ENCODE measurements at regions not wholly inside any gene's neighbourhood (a gene's known extent, or its start where the extent isn't known, plus 50 kb on each side); places are given as distances from the start of the nearest gene placed in this dataset.
A peak's percentile ranks its signal among the peaks of the same experiment; 100 is the strongest.
"Not testable (repeated sequence)": the region's sequence is repeated elsewhere in the genome, so short reads cannot be mapped to it uniquely, and the experiment has no call there.

- H3K36me3 Mint-ChIP-seq; DNase-seq (ENCODE audit: low spot score in 2 of 2); H3K9me3 Mint-ChIP-seq; ATAC-seq; H3K27ac Mint-ChIP-seq: not testable (repeated sequence)
Observed at GRCh38 chr2:88802026-88802425, 110.6 kb downstream of the RPIA start.

- DNase-seq (ENCODE audit: low spot score in 2 of 2) (no peak), ATAC-seq (no peak)
- Mint-ChIP-seq H3K36me3 (no peaks in the 10 kb centered on the region), H3K27ac (no peak overlapping the region), H3K9me3 (no peaks in the 10 kb centered on the region)
Observed at GRCh38 chr2:88807237-88807962, 115.9 kb downstream of the RPIA start.

- ATAC-seq, result no peak
Observed at GRCh38 chr2:88808083-88808482, 116.6 kb downstream of the RPIA start.

GRCh38 chr2:88808652-88809051 lies 117.2 kb downstream of the RPIA start:
- peaks cover 3 to 5% of the 10 kb centered on the region in 2 donors for H3K9me3 Mint-ChIP-seq
- H3K27ac Mint-ChIP-seq, result no peak overlapping the region
- ATAC-seq, result no peak
- no peak for DNase-seq (ENCODE audit: low spot score in 2 of 2)
- peaks cover 0 to 5% of the 10 kb centered on the region in 2 donors for H3K36me3 Mint-ChIP-seq

More at GRCh38 chr2:88808083-88808482, 116.6 kb downstream of the RPIA start:
- no peaks in the 10 kb centered on the region for H3K9me3 Mint-ChIP-seq
- DNase-seq (ENCODE audit: low spot score in 2 of 2), result no peak
- H3K36me3 Mint-ChIP-seq, result no peaks in the 10 kb centered on the region
- H3K27ac Mint-ChIP-seq, result peak overlapping the region in 1 of 2 donors; percentile 45

DNA sequence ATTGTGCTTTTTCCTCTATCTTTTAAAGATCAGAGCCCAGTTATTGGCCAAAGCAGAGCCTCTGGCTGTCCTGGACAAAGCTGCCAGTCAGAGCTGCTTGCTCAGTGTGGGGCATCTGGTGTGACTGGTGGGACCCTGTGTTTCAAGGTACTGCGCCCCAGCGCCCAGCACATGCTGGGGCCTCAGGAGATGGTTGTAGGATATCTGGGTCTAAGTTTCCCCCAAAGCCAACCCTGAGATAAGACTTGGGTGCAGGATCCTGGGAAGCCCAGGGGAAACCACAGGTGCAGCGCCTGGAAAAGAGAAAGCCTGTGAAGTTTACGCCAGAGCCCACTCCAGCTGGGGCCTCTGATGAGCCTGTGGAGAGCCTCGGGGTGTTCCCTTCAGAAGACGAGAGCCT lies 117.7 kb downstream of the RPIA start:
- ATAC-seq, result no peak
- Mint-ChIP-seq H3K9me3 (peaks cover 5 to 7% of the 10 kb centered on the region in 2 donors), H3K27ac (no peak overlapping the region), H3K36me3 (peaks cover 0 to 6% of the 10 kb centered on the region in 2 donors)
- DNase-seq (ENCODE audit: low spot score in 2 of 2), result no peak

DNA sequence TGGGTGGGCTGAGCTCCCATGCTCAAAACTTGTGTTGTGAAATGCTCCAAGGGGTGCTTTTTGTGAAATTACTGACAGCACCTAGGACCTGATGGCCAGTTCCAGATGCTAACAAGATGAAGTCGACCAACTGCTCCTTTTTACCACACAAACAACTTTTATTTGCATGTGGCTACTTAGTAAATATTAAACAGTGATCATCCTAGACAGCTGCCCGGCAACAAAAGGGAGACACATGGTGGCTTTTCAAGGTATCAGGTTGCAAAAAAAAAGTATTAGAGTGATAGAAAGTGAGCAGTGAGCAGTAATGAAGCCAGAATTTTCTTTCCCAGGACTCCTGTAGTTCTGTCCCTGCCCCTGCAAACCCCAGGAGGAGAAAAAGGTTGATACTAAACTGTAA lies 118.5 kb downstream of the RPIA start:
- H3K9me3 Mint-ChIP-seq, result peaks cover 11 to 13% of the 10 kb centered on the region in 2 donors
- no peak overlapping the region for H3K27ac Mint-ChIP-seq
- DNase-seq (ENCODE audit: low spot score in 2 of 2) (no peak), ATAC-seq (no peak)
- H3K36me3 Mint-ChIP-seq, result peaks cover 2 to 11% of the 10 kb centered on the region in 2 donors

DNA sequence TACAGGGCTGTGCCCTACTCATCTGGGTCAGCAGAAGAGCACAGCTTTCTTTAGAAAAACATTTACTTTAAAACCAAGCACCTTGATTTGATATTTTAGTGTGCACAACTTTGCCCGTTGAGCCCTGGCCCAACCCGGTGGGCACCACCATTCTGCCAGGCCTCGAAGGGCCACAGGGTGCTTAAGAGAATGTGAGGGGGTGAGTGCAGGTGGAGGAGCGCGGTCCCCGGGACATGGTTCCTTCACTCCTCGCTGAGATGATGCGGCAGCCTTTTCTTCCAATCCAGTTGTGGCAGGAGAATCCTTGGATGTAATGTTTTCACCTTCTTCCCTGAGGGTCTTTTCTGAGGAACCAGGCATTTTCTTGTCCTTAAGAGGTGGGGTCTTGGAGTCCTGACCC lies 119.0 kb downstream of the RPIA start:
- no peak overlapping the region for H3K27ac Mint-ChIP-seq
- ATAC-seq, result no peak
- H3K9me3 Mint-ChIP-seq, result peaks cover 16 to 18% of the 10 kb centered on the region in 2 donors
- H3K36me3 Mint-ChIP-seq, result peaks cover 6 to 16% of the 10 kb centered on the region in 2 donors
- DNase-seq (ENCODE audit: low spot score in 2 of 2), result no peak

DNA sequence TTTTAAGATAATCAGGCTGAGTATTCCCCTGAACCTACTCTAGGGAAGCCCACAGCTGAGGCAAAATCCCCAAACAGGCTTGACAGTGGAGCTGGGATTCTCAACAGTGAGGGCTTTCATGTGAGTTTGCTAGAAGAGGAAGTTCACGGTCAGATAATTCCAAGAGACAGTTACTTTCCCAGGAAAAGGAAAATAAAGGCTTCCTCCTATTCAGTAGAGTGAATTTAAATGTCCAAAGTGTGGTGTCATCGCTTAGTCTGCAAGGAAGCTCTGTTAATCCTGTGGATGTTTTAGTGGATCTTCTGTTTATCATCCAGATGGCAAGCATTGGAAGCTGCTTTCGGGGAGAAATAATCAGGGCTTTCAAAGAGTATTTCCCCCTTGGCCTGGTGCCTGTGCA lies 119.8 kb downstream of the RPIA start:
- Mint-ChIP-seq H3K9me3 (peaks cover 17 to 23% of the 10 kb centered on the region in 2 donors), H3K36me3 (peaks cover 12 to 23% of the 10 kb centered on the region in 2 donors), H3K27ac (no peak overlapping the region)
- ATAC-seq, result no peak
- no peak for DNase-seq (ENCODE audit: low spot score in 2 of 2)

DNA sequence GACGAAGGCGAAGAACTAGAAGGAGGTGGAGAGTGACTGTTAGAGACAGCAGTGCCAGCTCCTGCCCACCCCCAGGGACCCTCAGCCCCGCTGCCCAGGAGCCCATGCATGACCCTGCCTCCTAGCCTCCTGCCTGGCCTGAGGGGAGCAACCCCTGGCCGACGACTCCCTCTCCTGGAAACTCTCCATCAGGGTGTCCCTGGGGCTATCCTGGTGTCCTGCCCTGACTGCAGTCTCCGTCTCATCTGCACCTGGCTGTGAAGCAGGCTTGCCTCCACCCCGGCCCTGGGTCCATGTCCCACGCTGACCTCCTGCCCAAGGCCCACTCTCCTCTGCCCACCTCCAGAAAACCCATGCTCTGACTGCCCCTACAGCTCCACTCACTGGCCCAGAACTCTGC lies 120.2 kb downstream of the RPIA start:
- peaks cover 17 to 27% of the 10 kb centered on the region in 2 donors for H3K9me3 Mint-ChIP-seq

DNA sequence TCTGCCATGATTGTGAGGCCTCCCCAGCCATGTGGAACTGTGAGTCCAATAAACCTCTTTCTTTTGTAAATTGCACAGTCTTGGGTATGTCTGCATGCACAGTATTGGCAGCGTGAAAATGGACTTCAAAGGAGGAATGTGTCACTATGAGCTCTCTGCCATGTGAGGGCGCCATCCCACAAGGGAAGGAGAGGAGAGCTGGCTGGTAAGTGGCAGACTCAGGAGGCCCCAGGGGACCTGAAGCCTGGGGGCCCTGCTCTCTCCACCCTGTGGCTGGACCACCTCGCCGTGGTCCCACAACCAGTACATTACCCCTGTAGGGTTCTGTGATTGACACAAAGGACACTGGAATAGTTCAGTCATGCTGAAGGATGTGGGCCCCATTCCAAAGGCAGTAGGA lies 122.1 kb downstream of the RPIA start:
- DNase-seq (ENCODE audit: low spot score in 2 of 2), result no peak
- no peak for ATAC-seq

More for the DNA sequence above, 120.2 kb downstream of the RPIA start:
- Mint-ChIP-seq H3K27ac (peak overlapping the region in 1 of 2 donors; percentile 29), H3K36me3 (peaks cover 12 to 28% of the 10 kb centered on the region in 2 donors)
- no peak for DNase-seq (ENCODE audit: low spot score in 2 of 2)
- no peak for ATAC-seq

DNA sequence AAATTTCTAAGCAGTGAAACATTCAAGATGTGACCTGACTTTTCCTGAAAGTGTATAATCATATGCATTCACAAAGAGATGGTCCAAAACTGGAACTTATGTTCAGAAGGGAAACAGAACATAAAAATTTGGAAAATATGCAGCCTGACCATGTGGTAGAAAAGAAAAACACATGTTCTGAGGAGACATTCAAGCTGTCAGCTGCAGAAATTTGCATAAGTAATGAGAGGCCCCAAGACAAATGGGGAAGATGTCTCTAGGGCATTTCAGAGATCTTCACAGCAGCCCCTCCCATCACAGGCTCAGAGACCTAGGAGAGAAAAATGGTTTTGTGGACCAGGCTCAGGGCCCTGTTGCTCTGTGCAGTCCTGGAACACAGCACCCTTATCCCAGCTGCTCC lies 123.8 kb downstream of the RPIA start:
- no peak overlapping the region for H3K27ac Mint-ChIP-seq
- H3K36me3 Mint-ChIP-seq, result peaks cover 12 to 34% of the 10 kb centered on the region in 2 donors
- ATAC-seq (no peak), DNase-seq (ENCODE audit: low spot score in 2 of 2) (no peak)
- H3K9me3 Mint-ChIP-seq, result peaks cover 21 to 34% of the 10 kb centered on the region in 2 donors

More for the DNA sequence above, 122.1 kb downstream of the RPIA start:
- Mint-ChIP-seq H3K9me3 (peaks cover 21 to 34% of the 10 kb centered on the region in 2 donors), H3K36me3 (peaks cover 12 to 34% of the 10 kb centered on the region in 2 donors), H3K27ac (no peak overlapping the region)

GRCh38 chr2:88815697-88816096 lies 124.2 kb downstream of the RPIA start:
- no peak for DNase-seq (ENCODE audit: low spot score in 2 of 2)
- no peak for ATAC-seq
- Mint-ChIP-seq H3K27ac (no peak overlapping the region), H3K36me3 (peaks cover 12 to 34% of the 10 kb centered on the region in 2 donors), H3K9me3 (peaks cover 21 to 34% of the 10 kb centered on the region in 2 donors)

- peaks cover 20 to 32% of the 10 kb centered on the region in 2 donors for H3K9me3 Mint-ChIP-seq
- no peak overlapping the region for H3K27ac Mint-ChIP-seq
- ATAC-seq (no peak), DNase-seq (ENCODE audit: low spot score in 2 of 2) (no peak)
- peaks cover 12 to 32% of the 10 kb centered on the region in 2 donors for H3K36me3 Mint-ChIP-seq
Observed at GRCh38 chr2:88818381-88818780, 126.9 kb downstream of the RPIA start.

DNA sequence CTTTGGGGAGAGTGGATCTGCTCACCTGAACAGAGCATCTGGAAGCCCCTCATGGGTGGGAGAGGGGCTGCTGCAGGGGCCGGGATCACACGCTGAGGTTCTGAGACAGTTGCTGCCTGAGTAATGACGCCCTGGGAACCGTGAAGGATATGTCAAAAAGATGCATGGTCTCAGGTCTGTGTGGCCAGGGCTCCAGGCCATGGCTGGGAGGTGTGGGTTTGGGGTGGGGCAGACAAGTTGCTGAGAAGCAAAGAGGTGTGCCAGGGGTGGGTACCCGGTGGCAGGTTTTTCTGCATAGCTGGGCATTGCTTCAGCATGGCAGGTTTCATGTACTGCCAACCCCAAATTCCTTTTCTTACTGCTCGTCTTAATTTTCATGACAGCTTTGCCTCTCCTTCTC lies 133.5 kb downstream of the RPIA start:
- no peak overlapping the region for H3K27ac Mint-ChIP-seq
- DNase-seq (ENCODE audit: low spot score in 2 of 2), result no peak
- no peaks in the 10 kb centered on the region for H3K36me3 Mint-ChIP-seq
- no peaks in the 10 kb centered on the region for H3K9me3 Mint-ChIP-seq
- no peak for ATAC-seq

- no peaks in the 10 kb centered on the region for H3K36me3 Mint-ChIP-seq
- H3K9me3 Mint-ChIP-seq, result no peaks in the 10 kb centered on the region
- ATAC-seq, result no peak
- no peak for DNase-seq (ENCODE audit: low spot score in 2 of 2)
- H3K27ac Mint-ChIP-seq, result no peak overlapping the region
Observed at GRCh38 chr2:88826399-88826798, 134.9 kb downstream of the RPIA start.

DNA sequence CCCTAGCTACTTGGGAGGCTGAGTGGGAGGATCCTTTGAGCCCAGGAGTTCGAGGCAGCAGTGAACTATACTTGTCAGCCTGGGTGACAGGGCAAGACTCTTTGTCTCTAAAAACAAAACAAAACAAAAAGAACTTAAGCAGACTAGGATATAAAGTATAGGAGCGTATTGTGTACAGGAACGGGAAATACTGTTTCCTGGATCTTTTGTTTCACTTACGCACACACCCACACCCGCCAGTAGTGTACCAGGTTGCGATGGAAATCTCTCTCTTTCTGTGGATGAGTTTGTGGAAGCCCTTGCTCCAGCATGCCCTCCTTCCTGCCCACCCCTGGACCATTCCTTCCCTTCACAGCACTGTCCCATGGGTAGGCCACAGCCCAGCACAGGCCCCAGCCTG lies 136.3 kb downstream of the RPIA start:
- Mint-ChIP-seq H3K9me3 (no peaks in the 10 kb centered on the region), H3K36me3 (no peaks in the 10 kb centered on the region), H3K27ac (peak overlapping the region in 1 of 2 donors; percentile 74)
- ATAC-seq (no peak), DNase-seq (ENCODE audit: low spot score in 2 of 2) (no peak)

DNA sequence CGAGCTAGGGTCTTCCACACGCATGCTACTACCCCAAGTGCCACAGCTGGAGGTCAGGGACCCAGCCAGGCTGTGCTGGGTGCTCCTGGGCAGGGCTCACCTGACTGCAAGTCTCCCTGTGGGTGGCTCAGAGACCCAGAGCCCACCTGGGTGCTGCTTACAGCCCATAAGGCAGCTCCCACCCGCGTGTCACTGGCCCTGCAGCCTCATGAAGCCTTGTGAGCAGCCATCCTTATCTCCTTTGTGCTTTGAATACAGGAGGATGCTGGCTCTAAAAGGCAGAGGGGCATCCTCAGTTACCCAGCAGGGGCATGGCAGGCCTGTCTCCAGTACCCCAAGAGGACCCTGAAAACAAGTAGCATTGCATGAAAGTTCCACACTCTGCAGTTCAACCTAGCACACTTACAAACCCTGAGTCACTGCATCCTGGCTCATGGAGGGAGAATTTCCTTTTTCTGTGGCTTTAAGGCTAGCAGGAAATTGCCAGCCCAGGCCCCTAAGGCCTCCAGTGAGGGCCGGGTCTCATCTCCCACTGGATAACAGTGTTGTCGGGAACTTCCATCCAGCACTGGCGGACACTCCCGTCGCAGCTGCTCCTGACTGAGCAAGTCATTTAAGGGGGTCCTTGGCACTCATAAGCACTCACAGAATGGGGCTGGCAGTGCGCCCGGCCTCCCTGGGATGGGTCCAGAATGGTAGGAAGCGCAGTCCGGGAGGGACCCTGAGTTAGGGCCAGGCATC lies 137.1 kb downstream of the RPIA start:
- no peaks in the 10 kb centered on the region for H3K36me3 Mint-ChIP-seq
- H3K9me3 Mint-ChIP-seq, result no peaks in the 10 kb centered on the region
- DNase-seq (ENCODE audit: low spot score in 2 of 2) (no peak), ATAC-seq (no peak)
- no peak overlapping the region for H3K27ac Mint-ChIP-seq
